OCI-LY3 (cell line): ENCODE measurements at regions not wholly inside any gene's neighbourhood (a gene's known extent, or its start where the extent isn't known, plus 50 kb on each side); places are given as distances from the start of the nearest gene placed in this dataset.
"Not testable (repeated sequence)": the region's sequence is repeated elsewhere in the genome, so short reads cannot be mapped to it uniquely, and the experiment has no call there.

Experiments
- EZH2phosphoT487 ChIP-seq: fragments of 200-600 bp; shearing (Covaris generic); IDR thresholded peaks from 2 replicates; pipeline ENCODE4 v1.6.1; 2018; ENCODE audit warnings: antibody characterized with exemption, mixed run types, low read depth
- TF ChIP-seq, protein P1 (sequence below): fragments of 200-600, 300-600 bp; sonication (generic); IDR thresholded peaks from 2 replicates; pipeline ENCODE4 v1.5.1; 2014; ENCODE audit warnings: antibody characterized with exemption, low read length, low read depth

DNA sequence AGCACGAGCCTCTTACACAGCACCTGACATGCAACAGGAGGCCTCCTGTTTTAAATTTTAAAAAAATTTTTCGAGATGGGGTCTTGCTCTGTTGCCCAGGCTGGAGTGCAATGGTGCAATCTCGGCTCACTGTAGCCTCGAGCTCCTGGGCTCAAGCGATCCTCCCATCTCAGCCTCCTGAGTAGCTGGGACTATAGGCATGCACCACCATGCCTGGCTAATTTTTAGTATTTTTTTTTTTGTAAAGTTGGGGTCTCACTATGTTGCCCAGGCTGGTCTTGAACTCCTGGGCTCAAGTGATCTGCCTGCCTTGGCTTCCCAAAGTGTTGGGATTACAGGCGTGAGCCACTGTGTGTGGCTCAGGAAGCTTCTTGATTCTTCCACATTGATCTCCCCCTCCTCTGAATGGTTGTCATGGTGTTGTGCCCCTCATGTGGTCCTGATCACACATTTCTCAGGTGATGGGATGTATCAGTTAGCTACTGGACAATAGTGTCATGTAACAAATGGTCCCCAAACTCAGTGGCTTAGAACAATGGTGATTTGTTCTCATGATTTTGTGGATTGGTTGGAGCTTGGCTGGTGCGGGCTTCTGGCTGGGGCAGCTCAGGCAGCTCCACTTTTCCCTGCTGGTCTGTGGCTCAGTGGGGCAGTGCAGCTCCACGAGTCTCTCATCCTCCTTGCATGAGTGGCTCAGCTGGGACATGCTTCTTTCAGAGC is 81.0 kb downstream of the RPS6KA4 start:
- TF ChIP-seq EZH2phosphoT487: not testable (repeated sequence)
- TF ChIP-seq, protein P1, sequence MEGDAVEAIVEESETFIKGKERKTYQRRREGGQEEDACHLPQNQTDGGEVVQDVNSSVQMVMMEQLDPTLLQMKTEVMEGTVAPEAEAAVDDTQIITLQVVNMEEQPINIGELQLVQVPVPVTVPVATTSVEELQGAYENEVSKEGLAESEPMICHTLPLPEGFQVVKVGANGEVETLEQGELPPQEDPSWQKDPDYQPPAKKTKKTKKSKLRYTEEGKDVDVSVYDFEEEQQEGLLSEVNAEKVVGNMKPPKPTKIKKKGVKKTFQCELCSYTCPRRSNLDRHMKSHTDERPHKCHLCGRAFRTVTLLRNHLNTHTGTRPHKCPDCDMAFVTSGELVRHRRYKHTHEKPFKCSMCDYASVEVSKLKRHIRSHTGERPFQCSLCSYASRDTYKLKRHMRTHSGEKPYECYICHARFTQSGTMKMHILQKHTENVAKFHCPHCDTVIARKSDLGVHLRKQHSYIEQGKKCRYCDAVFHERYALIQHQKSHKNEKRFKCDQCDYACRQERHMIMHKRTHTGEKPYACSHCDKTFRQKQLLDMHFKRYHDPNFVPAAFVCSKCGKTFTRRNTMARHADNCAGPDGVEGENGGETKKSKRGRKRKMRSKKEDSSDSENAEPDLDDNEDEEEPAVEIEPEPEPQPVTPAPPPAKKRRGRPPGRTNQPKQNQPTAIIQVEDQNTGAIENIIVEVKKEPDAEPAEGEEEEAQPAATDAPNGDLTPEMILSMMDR: not testable (repeated sequence)
